Fibroblast of skin of scalp (primary cell): ENCODE measurements at regions not wholly inside any gene's neighbourhood (a gene's known extent, or its start where the extent isn't known, plus 50 kb on each side); places are given as distances from the start of the nearest gene placed in this dataset.
"Not testable (repeated sequence)": the region's sequence is repeated elsewhere in the genome, so short reads cannot be mapped to it uniquely, and the experiment has no call there.

Experiments used
- DNase-seq: peaks from one replicate; pipeline ENCODE4 v3.0.0-alpha.2; 2013

GRCh38 chr1:4174291-4175200 lies 274.5 kb upstream of the C1orf174 start:
- no peak for DNase-seq

GRCh38 chr1:4175566-4176405 lies 275.7 kb upstream of the C1orf174 start:
- no peak for DNase-seq

GRCh38 chr1:4176841-4177240 lies 276.8 kb upstream of the C1orf174 start:
- DNase-seq: no peak

- no peak for DNase-seq
Observed at GRCh38 chr1:4177425-4178150, 277.5 kb upstream of the C1orf174 start.

GRCh38 chr1:4178501-4179113 lies 278.5 kb upstream of the C1orf174 start:
- DNase-seq: no peak

GRCh38 chr1:4179914-4180735 lies 280.1 kb upstream of the C1orf174 start:
- no peak for DNase-seq

GRCh38 chr1:4186486-4186885 lies 286.4 kb upstream of the C1orf174 start:
- DNase-seq: not testable (repeated sequence)

GRCh38 chr1:4203501-4203900 lies 303.4 kb upstream of the C1orf174 start:
- no peak for DNase-seq

- no peak for DNase-seq
Observed at GRCh38 chr1:4207183-4207582, 307.1 kb upstream of the C1orf174 start.

GRCh38 chr1:4207842-4208692 lies 308.0 kb upstream of the C1orf174 start:
- no peak for DNase-seq

- DNase-seq: no peak
Observed at GRCh38 chr1:4210043-4210442, 310.0 kb upstream of the C1orf174 start.

GRCh38 chr1:4212796-4213195 lies 312.7 kb upstream of the C1orf174 start:
- no peak for DNase-seq

- no peak for DNase-seq
Observed at GRCh38 chr1:4213366-4213973, 313.4 kb upstream of the C1orf174 start.

GRCh38 chr1:4214826-4215225 lies 314.8 kb upstream of the C1orf174 start:
- no peak for DNase-seq

GRCh38 chr1:4215391-4215790 lies 315.3 kb upstream of the C1orf174 start:
- no peak for DNase-seq

- DNase-seq: no peak
Observed at GRCh38 chr1:4216231-4216630, 316.2 kb upstream of the C1orf174 start.

GRCh38 chr1:4218619-4219018 lies 318.5 kb upstream of the C1orf174 start:
- no peak for DNase-seq

GRCh38 chr1:4219111-4219510 lies 319.0 kb upstream of the C1orf174 start:
- no peak for DNase-seq

GRCh38 chr1:4219826-4220225 lies 319.8 kb upstream of the C1orf174 start:
- no peak for DNase-seq

GRCh38 chr1:4220362-4220761 lies 320.3 kb upstream of the C1orf174 start:
- no peak for DNase-seq
